ENCODE measurements at regions not wholly inside any gene's neighbourhood (a gene's known extent, or its start where the extent isn't known, plus 50 kb on each side); places are given as distances from the start of the nearest gene placed in this dataset.

DNA sequence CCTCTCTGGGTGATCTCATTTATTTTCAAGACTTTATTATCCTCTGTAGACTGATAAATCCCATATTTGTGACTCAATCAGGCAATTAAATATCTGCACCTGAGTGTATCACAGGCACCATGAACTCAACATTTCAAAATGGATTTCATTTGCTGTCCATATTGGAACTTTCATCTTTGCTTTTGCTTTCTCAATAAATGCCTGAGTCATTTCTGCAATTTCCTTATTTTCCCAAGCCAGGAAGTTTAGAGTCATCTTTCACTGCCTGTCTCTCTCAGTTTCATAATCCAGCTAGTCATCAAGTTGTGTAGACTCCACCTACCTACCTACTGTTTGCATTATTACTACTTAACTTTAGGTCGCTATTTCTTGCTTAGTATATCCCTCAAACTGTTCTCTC lies 540.9 kb downstream of the LMO4 start:
- Histone ChIP-seq H3K4me3 (replicated peaks; ENCODE audit: insufficient read depth, low read length) (no peak overlapping the region), H3K27me3 (ENCODE audit: insufficient read depth, poor library complexity, severe bottlenecking) (no peaks in the 10 kb centered on the region), H3K27ac (replicated peaks) (peak overlapping the region; percentile 49)
- TF ChIP-seq POLR2AphosphoS5 (IDR thresholded peaks at IDR 0.05; ENCODE audit: low read depth) (no peak), GABPA (IDR thresholded peaks at IDR 0.05; ENCODE audit: low read depth) (no peak), SPI1 (IDR thresholded peaks at IDR 0.05; ENCODE audit: borderline replicate concordance, low read depth) (no peak)
- TF ChIP-seq, protein P1, sequence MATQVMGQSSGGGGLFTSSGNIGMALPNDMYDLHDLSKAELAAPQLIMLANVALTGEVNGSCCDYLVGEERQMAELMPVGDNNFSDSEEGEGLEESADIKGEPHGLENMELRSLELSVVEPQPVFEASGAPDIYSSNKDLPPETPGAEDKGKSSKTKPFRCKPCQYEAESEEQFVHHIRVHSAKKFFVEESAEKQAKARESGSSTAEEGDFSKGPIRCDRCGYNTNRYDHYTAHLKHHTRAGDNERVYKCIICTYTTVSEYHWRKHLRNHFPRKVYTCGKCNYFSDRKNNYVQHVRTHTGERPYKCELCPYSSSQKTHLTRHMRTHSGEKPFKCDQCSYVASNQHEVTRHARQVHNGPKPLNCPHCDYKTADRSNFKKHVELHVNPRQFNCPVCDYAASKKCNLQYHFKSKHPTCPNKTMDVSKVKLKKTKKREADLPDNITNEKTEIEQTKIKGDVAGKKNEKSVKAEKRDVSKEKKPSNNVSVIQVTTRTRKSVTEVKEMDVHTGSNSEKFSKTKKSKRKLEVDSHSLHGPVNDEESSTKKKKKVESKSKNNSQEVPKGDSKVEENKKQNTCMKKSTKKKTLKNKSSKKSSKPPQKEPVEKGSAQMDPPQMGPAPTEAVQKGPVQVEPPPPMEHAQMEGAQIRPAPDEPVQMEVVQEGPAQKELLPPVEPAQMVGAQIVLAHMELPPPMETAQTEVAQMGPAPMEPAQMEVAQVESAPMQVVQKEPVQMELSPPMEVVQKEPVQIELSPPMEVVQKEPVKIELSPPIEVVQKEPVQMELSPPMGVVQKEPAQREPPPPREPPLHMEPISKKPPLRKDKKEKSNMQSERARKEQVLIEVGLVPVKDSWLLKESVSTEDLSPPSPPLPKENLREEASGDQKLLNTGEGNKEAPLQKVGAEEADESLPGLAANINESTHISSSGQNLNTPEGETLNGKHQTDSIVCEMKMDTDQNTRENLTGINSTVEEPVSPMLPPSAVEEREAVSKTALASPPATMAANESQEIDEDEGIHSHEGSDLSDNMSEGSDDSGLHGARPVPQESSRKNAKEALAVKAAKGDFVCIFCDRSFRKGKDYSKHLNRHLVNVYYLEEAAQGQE (IDR thresholded peaks at IDR 0.05; ENCODE audit: insufficient replicate concordance, low read depth), result no peak
- TF ChIP-seq, protein P2, sequence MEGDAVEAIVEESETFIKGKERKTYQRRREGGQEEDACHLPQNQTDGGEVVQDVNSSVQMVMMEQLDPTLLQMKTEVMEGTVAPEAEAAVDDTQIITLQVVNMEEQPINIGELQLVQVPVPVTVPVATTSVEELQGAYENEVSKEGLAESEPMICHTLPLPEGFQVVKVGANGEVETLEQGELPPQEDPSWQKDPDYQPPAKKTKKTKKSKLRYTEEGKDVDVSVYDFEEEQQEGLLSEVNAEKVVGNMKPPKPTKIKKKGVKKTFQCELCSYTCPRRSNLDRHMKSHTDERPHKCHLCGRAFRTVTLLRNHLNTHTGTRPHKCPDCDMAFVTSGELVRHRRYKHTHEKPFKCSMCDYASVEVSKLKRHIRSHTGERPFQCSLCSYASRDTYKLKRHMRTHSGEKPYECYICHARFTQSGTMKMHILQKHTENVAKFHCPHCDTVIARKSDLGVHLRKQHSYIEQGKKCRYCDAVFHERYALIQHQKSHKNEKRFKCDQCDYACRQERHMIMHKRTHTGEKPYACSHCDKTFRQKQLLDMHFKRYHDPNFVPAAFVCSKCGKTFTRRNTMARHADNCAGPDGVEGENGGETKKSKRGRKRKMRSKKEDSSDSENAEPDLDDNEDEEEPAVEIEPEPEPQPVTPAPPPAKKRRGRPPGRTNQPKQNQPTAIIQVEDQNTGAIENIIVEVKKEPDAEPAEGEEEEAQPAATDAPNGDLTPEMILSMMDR (IDR thresholded peaks at IDR 0.05; ENCODE audit: insufficient read depth, low read length), result no peak
- peak; percentile 41 to 60 for DNase-seq (ENCODE audit: low read depth in 1 of 2, low spot score in 1 of 2)

DNA sequence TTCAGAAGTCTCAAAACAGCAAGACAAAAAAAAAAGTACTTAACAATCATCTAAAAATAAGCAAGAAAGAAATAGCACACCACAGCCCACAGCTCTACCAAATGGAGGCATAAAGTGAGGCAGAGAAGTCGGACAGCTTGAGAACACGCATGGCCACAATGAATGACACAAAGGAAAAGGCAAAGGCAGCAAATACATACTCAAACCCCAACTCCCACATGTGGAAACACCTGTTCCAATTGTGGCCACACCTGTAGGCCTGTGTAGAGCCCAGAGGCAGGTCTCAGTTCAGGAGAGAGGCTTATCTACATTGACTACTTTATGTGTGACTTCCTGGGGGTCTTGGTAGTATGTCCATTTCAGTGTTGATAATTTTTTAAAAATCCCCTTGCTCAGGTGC lies 543.5 kb downstream of the LMO4 start:
- TF ChIP-seq, protein P2 (IDR thresholded peaks at IDR 0.05; ENCODE audit: insufficient read depth, low read length), result no peak
- TF ChIP-seq SPI1 (IDR thresholded peaks at IDR 0.05; ENCODE audit: borderline replicate concordance, low read depth), result no peak
- no peak for TF ChIP-seq GABPA (IDR thresholded peaks at IDR 0.05; ENCODE audit: low read depth)
- no peak for TF ChIP-seq POLR2AphosphoS5 (IDR thresholded peaks at IDR 0.05; ENCODE audit: low read depth)
- TF ChIP-seq, protein P1 (IDR thresholded peaks at IDR 0.05; ENCODE audit: insufficient replicate concordance, low read depth), result no peak
- no peaks in the 10 kb centered on the region for H3K27me3 ChIP-seq (ENCODE audit: insufficient read depth, poor library complexity, severe bottlenecking)
- H3K27ac ChIP-seq (replicated peaks), result no peak overlapping the region
- DNase-seq (ENCODE audit: low read depth in 1 of 2, low spot score in 1 of 2), result no peak
- no peak overlapping the region for H3K4me3 ChIP-seq (replicated peaks; ENCODE audit: insufficient read depth, low read length)

DNA sequence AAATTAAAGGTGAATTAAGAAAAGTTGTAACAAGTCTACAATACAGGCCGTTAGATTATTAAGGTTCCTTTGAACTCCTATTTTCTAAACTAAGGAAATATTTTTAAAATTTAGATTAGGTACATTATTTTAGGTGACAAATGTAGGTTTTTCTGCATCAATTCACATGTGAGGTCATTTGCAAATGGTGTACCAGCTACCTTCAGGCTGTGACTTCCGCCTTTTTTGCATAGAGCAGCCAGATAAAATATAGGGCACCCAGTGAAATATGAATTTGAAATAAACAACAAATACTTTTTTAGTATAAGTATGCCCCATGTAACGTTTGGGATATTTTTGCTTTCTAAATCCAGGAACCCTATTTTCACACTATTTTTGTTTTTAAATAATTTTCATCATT lies 544.0 kb downstream of the LMO4 start:
- Histone ChIP-seq H3K27ac (replicated peaks) (no peak overlapping the region), H3K27me3 (ENCODE audit: insufficient read depth, poor library complexity, severe bottlenecking) (no peaks in the 10 kb centered on the region), H3K4me3 (replicated peaks; ENCODE audit: insufficient read depth, low read length) (no peak overlapping the region)
- no peak for DNase-seq (ENCODE audit: low read depth in 1 of 2, low spot score in 1 of 2)
- TF ChIP-seq POLR2AphosphoS5 (IDR thresholded peaks at IDR 0.05; ENCODE audit: low read depth) (no peak), SPI1 (IDR thresholded peaks at IDR 0.05; ENCODE audit: borderline replicate concordance, low read depth) (no peak), GABPA (IDR thresholded peaks at IDR 0.05; ENCODE audit: low read depth) (no peak)
- TF ChIP-seq, protein P2 (IDR thresholded peaks at IDR 0.05; ENCODE audit: insufficient read depth, low read length), result no peak
- TF ChIP-seq, protein P1 (IDR thresholded peaks at IDR 0.05; ENCODE audit: insufficient replicate concordance, low read depth), result no peak

All from HL-60 (cell line).